CD4-positive, alpha-beta T cell treated with Interleukin-21 for 1 hour (primary cell): ENCODE measurements at regions not wholly inside any gene's neighbourhood (a gene's known extent, or its start where the extent isn't known, plus 50 kb on each side); places are given as distances from the start of the nearest gene placed in this dataset.
"Not testable (repeated sequence)": the region's sequence is repeated elsewhere in the genome, so short reads cannot be mapped to it uniquely, and the experiment has no call there.

Source experiments
- DNase-seq: peaks from one replicate; pipeline ENCODE4 v3.0.0-alpha.2; 2020

GRCh38 chr7:113775804-113776203 is 143.0 kb downstream of the PPP1R3A start:
- no peak for DNase-seq

DNA sequence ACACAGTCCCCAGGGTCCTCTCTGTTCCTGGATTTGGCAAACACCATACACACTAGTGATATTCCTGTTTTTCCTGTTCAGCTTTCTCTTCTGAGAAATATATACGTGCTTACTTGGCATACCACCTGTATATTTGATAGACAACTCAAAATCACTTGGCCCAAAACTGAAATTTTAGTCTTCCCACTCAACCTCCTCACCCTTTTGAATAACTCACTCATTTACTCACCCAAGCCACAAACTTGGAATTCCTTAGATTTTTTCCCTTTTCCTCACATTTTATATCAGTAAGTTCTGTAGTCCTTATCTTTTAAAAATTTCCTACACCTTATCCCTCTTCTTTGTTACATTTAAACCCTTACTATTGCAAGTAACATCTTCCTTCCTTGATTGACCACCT is 143.4 kb downstream of the PPP1R3A start:
- DNase-seq: no peak

DNA sequence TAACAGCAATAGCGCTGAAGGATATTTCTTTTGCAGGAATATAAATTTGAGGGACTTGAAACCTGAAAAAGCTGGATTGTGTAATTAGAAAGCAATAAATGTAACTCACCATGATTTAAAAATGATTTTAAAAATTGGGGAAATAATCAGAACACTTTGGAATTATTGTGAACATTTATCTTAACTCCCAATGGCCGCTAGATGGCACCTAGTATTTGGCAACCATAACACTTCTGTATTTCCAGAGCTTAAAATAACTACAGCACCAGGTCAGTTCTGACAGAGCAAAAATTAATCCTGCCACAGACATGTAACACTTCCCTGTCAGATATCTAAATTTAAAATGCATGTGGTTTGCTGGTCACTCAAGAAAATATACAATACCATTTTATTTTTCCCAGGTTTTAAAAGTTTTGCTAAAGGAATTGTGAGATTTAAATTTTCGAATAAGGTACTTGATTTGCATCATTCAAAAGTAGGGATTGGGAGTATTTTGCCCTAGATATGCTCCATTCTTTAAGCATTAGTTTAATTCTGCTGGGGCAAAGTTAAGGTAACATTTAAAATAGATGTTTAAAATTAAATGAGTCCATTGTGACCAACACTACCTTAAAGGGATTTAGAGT is 144.5 kb downstream of the PPP1R3A start:
- no peak for DNase-seq

GRCh38 chr7:113770146-113770738 is 148.6 kb downstream of the PPP1R3A start:
- no peak for DNase-seq

DNA sequence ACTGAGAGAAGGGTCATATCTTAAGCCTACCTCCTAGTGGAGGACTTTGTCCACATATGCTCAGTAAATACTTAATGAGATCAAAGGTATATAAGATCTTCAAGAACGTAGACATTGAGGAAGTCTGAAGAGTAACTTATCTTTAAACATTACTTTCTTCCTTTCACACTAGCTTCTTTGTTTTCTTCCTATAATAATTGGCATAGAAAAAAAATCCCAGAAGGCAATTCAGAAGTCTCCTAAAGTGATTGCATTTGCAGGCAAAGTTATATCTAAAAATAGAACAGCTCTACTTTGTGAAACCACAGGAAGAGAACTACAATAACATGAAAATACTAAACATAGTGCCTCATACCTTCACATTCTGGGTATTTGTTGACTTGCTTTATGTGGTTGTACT is 150.4 kb downstream of the PPP1R3A start:
- no peak for DNase-seq

DNA sequence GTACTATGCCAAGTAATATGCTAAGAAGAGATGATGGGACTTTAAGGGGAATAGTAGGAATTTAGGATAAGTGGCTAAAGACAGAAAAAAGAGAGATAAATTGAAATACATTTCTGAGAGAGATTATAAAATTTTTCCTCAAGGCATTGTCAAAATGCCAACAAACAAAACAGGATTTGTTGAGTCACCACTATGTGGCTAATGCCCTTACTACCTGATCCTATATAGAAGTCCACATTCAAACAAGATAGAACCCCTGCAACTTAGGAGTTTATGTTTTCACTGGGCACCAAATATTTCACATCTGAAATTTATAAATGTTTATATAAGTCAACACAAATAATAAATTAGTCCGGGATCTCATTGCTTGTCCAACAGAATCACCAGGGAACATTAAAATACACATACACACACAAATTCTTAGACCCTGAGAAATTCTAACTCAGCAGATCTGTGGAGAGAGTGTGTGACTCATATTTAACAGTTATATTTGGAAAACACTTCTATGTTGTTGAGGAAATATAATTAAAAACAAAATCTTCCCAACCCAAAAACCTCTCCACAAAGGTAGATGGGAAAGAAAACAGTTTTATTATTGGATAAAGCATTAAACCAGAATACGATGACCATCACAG is 154.3 kb downstream of the PPP1R3A start:
- DNase-seq: no peak

GRCh38 chr7:113763226-113763625 is 155.6 kb downstream of the PPP1R3A start:
- no peak for DNase-seq

- no peak for DNase-seq
These were observed 162.6 kb downstream of the PPP1R3A start for GRCh38 chr7:113756250-113756649.

DNA sequence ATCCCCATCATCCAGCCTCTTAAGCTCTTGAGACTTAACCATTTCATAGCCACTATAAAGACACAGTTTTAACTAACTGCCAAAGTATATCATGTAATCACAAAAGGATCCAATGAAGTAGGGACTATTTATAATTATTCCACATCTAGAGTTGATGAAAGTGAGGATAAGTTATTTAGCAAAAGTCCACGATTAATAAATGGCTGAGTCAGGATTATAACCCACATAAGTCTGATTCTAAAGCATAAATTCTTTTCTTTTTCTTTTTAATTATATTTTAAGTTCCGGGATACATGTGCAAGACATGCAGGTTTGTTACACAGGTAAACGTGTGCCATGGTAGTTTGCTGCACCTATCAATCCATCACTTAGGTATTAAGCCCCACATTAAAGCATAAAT is 166.1 kb downstream of the PPP1R3A start:
- no peak for DNase-seq

DNA sequence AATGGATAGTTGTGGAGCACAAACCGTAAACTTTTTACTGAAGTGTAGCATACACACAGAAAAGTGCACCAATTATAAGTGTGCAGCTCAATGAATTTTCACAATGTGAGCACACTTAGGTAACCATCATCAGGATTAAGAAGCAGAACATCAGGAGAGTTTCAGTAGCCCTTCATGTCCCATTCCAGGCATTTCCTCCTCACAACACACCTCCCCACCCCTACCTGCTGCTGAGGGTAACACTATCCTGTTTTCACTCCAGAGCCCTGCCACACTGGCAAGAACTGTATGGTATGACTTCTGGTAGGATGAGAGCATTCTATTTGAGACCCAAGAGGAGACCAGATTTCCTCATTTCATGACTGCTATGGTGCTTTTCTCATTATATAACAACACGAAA is 166.5 kb downstream of the PPP1R3A start:
- no peak for DNase-seq

DNA sequence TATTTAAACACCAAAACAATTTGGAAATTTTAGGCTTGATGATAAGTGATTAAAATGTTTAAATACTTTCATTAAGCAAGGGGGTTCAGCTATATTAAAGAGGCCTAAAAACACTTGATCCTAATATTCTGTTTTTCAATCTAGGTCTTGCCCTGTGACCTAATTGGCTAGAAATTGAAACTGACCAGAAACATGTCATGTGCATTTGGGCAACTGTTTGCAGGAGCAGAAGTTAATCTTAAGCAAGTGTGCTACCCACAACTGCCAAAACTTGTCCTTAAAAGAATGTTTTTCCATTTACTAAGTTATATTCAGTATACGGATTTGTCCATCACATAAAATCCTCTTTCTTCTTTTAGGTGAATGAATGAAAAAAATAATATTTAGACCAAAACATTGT is 167.3 kb downstream of the PPP1R3A start:
- DNase-seq: no peak

DNA sequence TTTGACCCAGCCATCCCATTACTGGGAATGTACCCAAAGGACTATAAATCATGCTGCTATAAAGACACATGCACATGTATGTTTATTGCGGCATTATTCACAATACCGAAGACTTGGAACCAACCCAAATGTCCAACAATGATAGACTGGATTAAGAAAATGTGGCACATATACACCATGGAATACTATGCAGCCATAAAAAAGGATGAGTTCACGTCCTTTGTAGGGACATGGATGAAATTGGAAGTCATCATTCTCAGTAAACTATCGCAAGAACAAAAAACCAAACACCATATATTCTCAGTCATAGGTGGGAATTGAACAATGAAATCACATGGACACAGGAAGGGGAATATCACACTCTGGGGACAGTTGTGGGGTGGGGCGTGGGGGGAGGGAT is 170.4 kb downstream of the PPP1R3A start:
- not testable (repeated sequence) for DNase-seq

DNA sequence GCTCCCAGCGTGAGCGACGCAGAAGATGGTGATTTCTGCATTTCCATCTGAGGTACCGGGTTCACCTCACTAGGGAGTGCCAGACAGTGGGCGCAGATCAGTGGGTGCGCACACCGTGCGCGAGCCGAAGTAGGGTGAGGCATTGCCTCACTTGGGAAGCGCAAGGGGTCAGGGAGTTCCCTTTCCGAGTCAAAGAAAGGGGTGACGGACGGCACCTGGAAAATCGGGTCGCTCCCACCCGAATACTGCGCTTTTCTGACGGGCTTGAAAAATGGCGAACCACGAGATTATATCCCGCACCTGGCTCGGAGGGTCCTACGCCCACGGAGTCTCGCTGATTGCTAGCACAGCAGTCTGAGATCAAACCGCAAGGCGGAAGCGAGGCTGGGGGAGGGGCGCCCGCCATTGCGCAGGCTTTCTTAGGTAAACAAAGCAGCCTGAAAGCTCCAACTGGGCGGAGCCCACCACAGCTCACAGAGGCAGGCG is 175.8 kb downstream of the PPP1R3A start:
- DNase-seq: not testable (repeated sequence)

DNA sequence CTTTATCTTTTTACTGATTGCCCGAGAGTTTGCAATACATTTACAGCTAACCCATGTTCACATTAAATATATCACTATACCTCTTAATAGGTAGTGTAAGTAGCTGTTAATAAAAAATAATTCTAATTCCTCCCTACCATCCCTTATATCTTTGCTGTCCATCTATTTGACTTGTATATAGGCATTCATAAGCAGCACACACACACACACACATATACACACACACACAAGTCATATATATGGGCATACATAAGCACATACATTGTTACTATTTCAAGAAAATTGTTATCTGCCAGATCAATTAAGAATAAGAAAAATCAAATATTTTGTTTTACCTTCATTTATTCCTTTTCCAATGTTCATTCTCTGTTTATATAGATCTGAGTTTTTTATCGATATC is 176.4 kb downstream of the PPP1R3A start:
- DNase-seq: no peak

DNA sequence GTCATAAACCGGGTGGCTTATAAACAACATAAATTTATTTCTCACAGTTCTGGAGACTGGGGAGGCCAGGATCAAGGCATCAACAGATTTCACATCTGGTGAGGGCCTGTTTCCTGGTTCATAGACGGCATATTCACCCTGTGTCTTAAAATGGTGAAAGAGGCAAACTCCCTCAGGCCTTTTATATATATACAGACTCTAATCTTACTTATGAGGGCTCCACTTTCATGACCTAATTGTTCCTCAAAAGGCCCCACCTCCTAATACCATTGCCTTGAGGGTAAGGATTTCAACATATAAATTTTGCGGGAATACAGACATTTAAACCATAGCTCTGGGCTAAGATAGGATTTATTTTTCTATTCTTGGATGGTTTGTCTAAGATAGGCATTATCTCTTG is 187.2 kb downstream of the PPP1R3A start:
- no peak for DNase-seq

DNA sequence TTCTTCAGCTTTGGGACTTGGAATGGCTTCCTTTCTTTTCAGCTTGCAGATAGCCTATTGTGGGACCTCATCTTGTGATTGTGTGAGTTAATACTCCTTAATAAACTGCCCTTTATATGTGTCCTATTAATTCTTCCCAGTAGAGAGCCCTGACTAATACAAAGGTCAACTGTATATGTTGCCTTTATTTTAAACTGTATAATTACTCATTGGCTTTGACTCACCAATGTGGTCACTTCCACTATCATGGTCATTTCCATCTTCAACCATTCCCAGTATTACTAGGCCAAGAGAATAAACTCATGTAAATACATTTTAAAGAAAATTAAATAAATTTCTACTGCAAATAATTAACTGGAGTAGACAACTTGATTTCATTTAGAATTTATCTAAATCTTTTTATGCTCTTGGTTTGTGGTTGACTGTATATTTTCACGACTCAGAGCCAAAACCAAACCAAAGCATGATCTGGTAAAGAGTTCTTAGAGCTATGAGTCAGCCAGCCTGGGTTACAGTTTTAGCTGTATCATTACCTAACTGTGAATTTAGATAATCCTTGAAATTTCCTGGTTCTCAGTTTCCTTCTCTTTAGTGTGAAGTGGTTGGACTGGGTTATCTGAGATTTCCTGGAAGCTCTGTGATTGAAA is 188.4 kb downstream of the PPP1R3A start:
- DNase-seq: no peak

DNA sequence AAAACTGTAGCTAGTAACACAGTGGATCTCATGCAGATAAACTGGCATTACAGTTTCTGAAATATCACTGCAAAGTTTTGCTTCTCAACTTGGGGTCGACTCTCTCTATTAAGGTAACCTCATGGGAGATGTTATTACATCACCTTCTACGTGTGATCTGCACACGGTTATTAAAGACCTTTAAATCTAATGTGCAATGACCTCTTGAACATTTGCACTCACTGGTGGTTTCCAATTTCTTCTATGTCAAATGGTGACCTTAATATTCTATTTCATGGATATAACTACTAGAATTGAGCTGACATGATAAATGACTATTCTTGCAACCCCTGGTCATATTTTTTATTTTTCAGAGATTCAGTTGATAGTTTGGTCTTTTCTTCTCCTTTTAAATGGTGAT is 191.3 kb downstream of the PPP1R3A start:
- DNase-seq: no peak

- DNase-seq: no peak
These were observed 196.8 kb downstream of the PPP1R3A start for GRCh38 chr7:113722006-113722405.

DNA sequence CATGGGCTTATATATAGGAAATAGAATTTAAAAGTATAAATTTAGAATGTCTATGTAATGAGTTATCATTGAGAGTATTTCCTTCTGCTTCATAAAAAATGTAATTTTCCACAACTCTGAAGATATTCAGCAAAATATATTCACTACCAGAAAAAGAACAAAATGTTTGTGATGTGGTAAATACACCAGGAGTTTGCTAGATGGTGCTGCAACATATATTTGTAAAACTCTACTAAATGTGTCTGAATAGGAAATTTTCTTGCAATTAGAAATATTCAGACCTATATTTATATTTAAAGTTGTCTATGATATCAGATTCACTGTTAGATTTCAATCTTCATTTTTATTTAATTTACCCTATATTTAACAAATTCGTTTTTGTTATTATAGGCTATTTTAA is 201.1 kb downstream of the PPP1R3A start:
- no peak for DNase-seq

DNA sequence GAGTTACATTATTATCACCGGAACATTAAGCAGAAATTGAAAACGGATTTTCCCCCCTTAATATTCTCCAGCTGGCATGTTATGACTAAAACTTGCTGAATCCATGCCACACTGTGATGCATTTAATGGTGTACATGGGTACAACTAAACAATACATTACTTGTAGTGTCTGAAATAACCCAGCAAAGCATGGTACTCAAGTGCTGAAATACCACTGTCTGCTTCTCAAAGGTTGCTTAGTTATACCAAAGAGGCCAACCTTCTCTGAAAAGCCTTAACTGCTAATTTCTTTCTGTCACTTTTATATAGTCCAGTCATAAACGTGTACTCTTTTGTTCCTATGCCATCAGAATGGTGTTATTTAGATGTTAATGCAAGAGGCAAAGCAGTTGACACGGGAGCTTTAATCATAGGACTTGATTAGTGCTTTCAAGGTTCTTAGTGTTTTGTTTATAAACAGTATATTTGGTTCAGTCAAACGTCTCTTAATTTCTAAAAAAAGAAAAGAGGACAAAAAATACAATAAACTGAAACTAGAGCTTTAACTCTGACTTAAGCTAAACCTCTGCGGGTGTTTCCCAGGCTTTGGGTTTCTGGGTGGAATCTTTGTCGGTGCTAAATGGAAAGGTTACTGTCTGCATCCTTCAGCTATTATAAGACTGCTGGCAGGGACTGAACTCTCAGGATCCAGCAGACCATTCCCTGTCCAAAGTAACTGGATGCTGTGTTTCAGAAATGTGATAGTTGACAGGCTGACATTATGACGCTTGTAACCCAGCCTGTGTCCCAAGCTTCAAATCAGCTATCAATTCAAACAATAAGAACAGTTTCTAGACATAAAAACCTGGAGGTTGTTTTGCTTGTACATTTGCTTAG is 202.6 kb downstream of the PPP1R3A start:
- no peak for DNase-seq

DNA sequence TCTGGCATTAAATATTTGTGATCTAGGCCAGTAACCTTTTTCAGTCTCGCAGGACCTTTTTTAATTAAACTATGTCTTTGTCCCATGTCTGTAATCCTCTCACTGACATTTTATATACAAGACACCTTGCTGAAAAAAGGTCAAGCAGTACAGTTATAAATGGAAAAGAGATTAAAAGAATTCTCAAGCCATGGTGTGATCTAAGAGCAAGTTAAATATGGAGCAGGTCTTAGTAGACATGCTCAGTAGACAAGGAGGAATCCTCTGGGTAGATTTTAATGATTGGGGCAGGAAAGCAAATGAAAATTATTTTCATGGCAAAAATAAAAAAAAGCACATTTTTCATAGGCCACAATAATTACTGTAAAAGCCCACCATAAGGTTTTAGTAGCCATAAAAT is 203.5 kb downstream of the PPP1R3A start:
- DNase-seq: no peak

DNA sequence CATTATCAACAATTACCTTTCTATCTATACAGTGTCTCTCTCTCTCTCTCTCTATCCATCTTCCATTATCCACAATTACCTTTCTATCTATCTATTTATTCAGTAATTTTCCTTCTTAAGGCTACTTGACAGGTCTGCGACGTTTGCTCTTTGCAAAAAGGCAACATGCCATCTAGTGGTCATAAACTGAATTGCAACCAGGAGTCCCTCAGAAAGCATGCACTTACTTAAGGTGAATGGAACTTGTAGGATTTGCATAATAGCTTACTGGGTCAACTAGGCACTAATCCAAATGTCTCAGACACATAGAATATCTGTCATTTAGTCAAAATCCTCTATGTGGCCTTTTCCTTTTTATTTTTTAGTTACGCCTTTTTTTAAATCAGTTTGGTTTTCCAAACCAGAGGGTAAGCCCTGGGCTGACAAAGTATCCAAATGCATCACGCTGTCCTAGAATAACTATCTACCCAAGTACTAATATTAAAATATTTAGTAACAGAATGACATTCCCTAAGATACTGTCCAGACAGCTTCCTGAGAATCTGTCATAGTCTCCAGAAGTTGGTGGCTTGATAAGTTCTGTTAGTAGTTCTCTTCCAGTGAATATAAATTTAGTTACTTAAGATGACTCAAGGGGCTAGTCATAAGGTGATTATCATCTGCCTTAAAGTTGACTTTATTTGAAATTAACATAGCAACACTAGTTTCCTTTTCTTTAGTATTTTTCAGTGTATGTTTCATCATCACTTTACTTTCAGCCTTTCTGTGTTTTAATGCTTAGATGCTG is 208.3 kb downstream of the PPP1R3A start:
- DNase-seq: peak; percentile 60
